Right lobe of liver (tissue), 6 donors: ENCODE measurements at regions not wholly inside any gene's neighbourhood (a gene's known extent, or its start where the extent isn't known, plus 50 kb on each side); places are given as distances from the start of the nearest gene placed in this dataset.

Experiments
- ATAC-seq, 4 donors: fragments of 200-7000 bp; cut with Tn5 transposase; one replicate each; pipeline ENCODE4 v1.9.1; 2020; ENCODE audit warnings: mild to moderate bottlenecking in 4 of 4, moderate library complexity in 4 of 4
- DNase-seq, 3 donors: peaks; one replicate each; pipeline ENCODE4 v3.0.0-alpha.2; 2020
- H3K27ac ChIP-seq, 3 donors: fragments of 200-600 bp; one replicate each; pipeline ENCODE4 v1.8.0; 2022
- H3K27me3 ChIP-seq, 2 donors: fragments of 200-600 bp; one replicate each; pipeline ENCODE4 v1.8.0; 2022
- H3K36me3 ChIP-seq, 4 donors: fragments of 200-600 bp; sonication (generic) in 1 of 4; one replicate each; pipeline versions ENCODE4 v1.5.1 to v1.8.0; 2017 to 2022; ENCODE audit warnings: control low read depth in 1 of 4
- H3K4me1 ChIP-seq, 4 donors: fragments of 200-600 bp; sonication (generic) in 1 of 4; one replicate each; pipeline versions ENCODE4 v1.5.1 to v1.8.0; 2017 to 2022; ENCODE audit warnings: control low read depth in 1 of 4
- H3K4me3 ChIP-seq, 3 donors: fragments of 200-600 bp; one replicate each; pipeline ENCODE4 v1.8.0; 2022
- H3K9me3 ChIP-seq, 4 donors: fragments of 200-600 bp; sonication (generic) in 1 of 4; one replicate each; pipeline versions ENCODE4 v1.5.1 to v1.8.0; 2017 to 2022; ENCODE audit warnings: control low read depth in 1 of 4
- POLR2A ChIP-seq: fragments of 450-650 bp; IDR thresholded peaks from one replicate; pipeline ENCODE4 v1.6.1; 2017; ENCODE audit warnings: antibody characterized with exemption, mild to moderate bottlenecking
- WGBS: methylation state at CpG from one replicate; pipeline ENCODE4 v1.1.6; 2018; ENCODE audit warnings: low coverage, low lambda C conversion rate; ENCODE audit not compliant: insufficient coverage; ENCODE audit errors: missing lambda C conversion rate; 5-methylcytosine and 5-hydroxymethylcytosine counted together
- intact Hi-C, 2 donors: fragments of 100-400 bp; cut with DNase I; formaldehyde crosslinking; loops; one replicate each; pipeline versions ENCODE4 v1.11.2 to v1.14.1; 2022
- TF ChIP-seq, protein P1 (sequence below), 4 donors: fragments of 200-600 bp in 3 of 4; fragments of 450-650 bp in 1 of 4; IDR thresholded peaks; one replicate each; pipeline versions ENCODE4 v1.5.1 to v1.8.0; 2016 to 2022; ENCODE audit warnings: antibody characterized with exemption in 4 of 4, mild to moderate bottlenecking in 2 of 4
- donor health status: DM: no; HTN: yes; CAD: no.
- donor health status: DM: no; HTN: no; CAD: no.
- donor health status: DM: no; HTN: no; CAD: no.
- donor health status: DM: no; HTN: yes; CAD: no.
- donor health status: DM: no; HTN: yes; CAD: no.

DNA sequence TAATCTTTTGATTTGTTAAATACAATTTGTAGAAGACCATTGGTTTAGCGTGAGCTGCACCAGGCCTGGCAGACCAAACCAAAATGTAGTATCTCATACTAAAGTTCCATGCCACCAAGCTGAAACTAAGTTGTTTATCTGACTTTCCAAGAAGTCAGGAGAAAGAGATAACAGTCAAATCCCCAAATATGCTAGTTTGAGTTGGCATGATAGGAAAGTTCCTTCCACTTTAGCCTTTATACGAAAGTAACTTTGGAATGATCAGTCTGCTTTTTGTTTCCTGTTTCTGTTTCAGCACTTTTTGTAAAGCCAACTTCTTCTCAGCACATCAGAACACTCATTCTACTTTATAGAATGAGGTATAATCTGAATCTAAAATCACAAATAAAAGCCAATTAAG lies 449.2 kb downstream of the GRXCR1 start:
- no peaks in the 10 kb centered on the region for H3K27me3 ChIP-seq
- H3K9me3 ChIP-seq = no peaks in the 10 kb centered on the region
- no peak for DNase-seq
- TF ChIP-seq, protein P1, sequence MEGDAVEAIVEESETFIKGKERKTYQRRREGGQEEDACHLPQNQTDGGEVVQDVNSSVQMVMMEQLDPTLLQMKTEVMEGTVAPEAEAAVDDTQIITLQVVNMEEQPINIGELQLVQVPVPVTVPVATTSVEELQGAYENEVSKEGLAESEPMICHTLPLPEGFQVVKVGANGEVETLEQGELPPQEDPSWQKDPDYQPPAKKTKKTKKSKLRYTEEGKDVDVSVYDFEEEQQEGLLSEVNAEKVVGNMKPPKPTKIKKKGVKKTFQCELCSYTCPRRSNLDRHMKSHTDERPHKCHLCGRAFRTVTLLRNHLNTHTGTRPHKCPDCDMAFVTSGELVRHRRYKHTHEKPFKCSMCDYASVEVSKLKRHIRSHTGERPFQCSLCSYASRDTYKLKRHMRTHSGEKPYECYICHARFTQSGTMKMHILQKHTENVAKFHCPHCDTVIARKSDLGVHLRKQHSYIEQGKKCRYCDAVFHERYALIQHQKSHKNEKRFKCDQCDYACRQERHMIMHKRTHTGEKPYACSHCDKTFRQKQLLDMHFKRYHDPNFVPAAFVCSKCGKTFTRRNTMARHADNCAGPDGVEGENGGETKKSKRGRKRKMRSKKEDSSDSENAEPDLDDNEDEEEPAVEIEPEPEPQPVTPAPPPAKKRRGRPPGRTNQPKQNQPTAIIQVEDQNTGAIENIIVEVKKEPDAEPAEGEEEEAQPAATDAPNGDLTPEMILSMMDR (IDR thresholded peaks at IDR 0.05) = no peak
- TF ChIP-seq POLR2A = no peak
- intact Hi-C loops = no loop called here
- WGBS = 35% methylated on average over 2 of the region's 2 CpGs
- ATAC-seq = no peak
- no peak overlapping the region for H3K27ac ChIP-seq
- no peaks in the 10 kb centered on the region for H3K36me3 ChIP-seq
- no peaks in the 10 kb centered on the region for H3K4me1 ChIP-seq
- no peak overlapping the region for H3K4me3 ChIP-seq

DNA sequence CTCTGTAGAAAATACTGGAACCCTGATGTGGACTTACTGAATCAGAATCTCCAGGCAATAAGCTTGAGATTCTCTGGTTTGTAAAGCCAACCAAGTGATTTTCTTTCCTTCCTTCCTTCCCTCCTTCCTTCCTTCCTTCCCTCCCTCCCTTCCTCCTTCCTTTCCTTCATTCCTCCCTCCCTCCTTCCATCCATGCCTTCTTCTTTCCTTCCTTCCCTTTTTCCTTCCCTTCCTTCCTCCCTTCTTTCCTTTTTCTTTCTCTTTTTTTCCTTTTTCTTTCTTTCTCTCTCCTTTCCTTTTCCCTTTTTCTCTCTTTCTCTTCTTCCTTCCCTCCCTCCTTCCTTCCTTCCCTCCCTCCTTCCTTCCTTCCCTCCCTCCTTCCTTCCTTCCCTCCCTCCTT lies 450.8 kb downstream of the GRXCR1 start:
- Histone ChIP-seq H3K27me3 (no peaks in the 10 kb centered on the region), H3K9me3 (no peaks in the 10 kb centered on the region), H3K4me3 (no peak overlapping the region), H3K36me3 (no peaks in the 10 kb centered on the region), H3K4me1 (no peaks in the 10 kb centered on the region), H3K27ac (no peak overlapping the region)
- TF ChIP-seq, protein P1 (IDR thresholded peaks at IDR 0.05) = no peak
- no peak for TF ChIP-seq POLR2A
- ATAC-seq (no peak), DNase-seq (no peak)
- intact Hi-C loops = no loop called here

DNA sequence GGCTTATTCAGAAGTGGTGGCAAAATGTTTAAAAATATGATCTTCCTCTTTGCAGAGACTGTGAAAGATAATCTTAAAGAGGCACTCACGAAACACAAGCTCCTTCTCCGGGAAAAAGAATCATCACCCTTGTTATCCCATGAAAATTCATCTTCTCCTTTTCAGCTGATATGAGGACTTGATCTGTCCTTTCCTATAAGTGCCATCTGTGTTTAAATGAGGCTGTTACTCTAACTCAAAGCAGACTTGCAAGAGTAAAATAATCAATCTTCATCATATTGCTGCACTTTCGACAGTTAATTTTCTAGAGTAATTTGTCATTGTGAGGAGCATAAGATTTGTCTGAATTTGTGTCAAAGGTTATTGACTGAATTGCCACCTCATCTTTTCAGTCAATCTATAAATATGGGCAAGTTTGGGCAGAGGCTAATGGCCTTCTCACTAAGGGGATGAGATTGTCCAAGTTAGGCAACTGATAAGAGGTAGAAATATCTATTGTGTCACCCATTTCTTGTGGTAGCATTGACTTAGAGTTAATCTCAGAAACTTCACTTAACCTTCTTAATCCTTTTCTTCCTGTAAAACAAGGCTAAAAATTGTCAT lies 452.9 kb downstream of the GRXCR1 start:
- Histone ChIP-seq H3K9me3 (no peaks in the 10 kb centered on the region), H3K27me3 (no peaks in the 10 kb centered on the region), H3K36me3 (no peaks in the 10 kb centered on the region), H3K4me3 (no peak overlapping the region), H3K27ac (no peak overlapping the region), H3K4me1 (no peaks in the 10 kb centered on the region)
- no peak for ATAC-seq
- TF ChIP-seq, protein P1 (IDR thresholded peaks at IDR 0.05) = no peak
- no peak for TF ChIP-seq POLR2A
- DNase-seq = no peak
- 39% methylated on average over 3 of the region's 3 CpGs for WGBS
- intact Hi-C loops = no loop called here

DNA sequence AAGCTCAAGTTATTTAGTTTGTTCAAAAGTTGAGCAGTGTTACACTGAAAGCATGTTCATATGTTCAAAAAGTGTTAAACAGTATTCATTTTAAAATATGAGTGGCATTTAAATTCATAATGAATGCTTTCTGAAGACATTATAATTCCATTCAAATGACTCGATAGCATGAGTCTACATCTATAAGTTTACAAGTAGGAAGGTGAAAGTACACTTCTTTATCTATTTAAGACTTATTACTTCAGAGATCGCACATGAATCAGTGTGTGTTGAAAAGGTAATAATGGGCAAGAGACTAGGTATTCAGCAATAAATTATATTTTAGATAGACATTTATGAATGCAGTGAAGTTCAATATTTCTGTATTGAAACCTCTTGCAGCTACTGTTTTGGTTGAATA lies 456.1 kb downstream of the GRXCR1 start:
- 65% methylated on average over 2 of the region's 2 CpGs for WGBS
- no peak for DNase-seq
- H3K4me1 ChIP-seq = no peaks in the 10 kb centered on the region
- no peak overlapping the region for H3K4me3 ChIP-seq
- no peak for ATAC-seq
- no peak for TF ChIP-seq POLR2A
- TF ChIP-seq, protein P1 (IDR thresholded peaks at IDR 0.05) = no peak
- intact Hi-C loops = no loop called here
- no peaks in the 10 kb centered on the region for H3K36me3 ChIP-seq
- no peak overlapping the region for H3K27ac ChIP-seq
- no peaks in the 10 kb centered on the region for H3K9me3 ChIP-seq
- H3K27me3 ChIP-seq = no peaks in the 10 kb centered on the region
